OCI-LY1 (cell line): ENCODE measurements at regions not wholly inside any gene's neighbourhood (a gene's known extent, or its start where the extent isn't known, plus 50 kb on each side); places are given as distances from the start of the nearest gene placed in this dataset.
"Not testable (repeated sequence)": the region's sequence is repeated elsewhere in the genome, so short reads cannot be mapped to it uniquely, and the experiment has no call there.

ENCODE experiments used
- H2AFZ ChIP-seq: fragments of 200-600 bp; sonication (generic), shearing (Covaris generic); 2 replicates; pipeline ENCODE4 v1.6.0; 2014; ENCODE audit warnings: antibody characterized with exemption, mild to moderate bottlenecking, low read length
- H3F3A ChIP-seq: fragments of 200-600 bp; sonication (generic), shearing (Covaris generic); 2 replicates; pipeline ENCODE4 v1.6.0; 2014; ENCODE audit warnings: mild to moderate bottlenecking, antibody characterized with exemption, low read length, moderate library complexity; ENCODE audit not compliant: insufficient read depth
- H3K27ac ChIP-seq: fragments of 200-600 bp; sonication (generic); 2 replicates; pipeline ENCODE4 v1.5.1; 2014; ENCODE audit warnings: low read length, mixed run types, mild to moderate bottlenecking, low read depth; ENCODE audit not compliant: poor library complexity, severe bottlenecking
- H3K27me3 ChIP-seq: fragments of 200-600 bp; sonication (generic); 2 replicates; pipeline ENCODE4 v1.6.0; 2014; ENCODE audit warnings: antibody characterized with exemption, mild to moderate bottlenecking, low read length, moderate library complexity; ENCODE audit not compliant: insufficient read depth
- H3K36me3 ChIP-seq: fragments of 200-600 bp; sonication (generic); 2 replicates; pipeline ENCODE4 v1.6.1; 2014; ENCODE audit warnings: mild to moderate bottlenecking, antibody characterized with exemption, low read length, moderate library complexity, mixed read lengths; ENCODE audit not compliant: insufficient read depth
- H3K4me1 ChIP-seq: fragments of 200-600 bp; sonication (generic); 2 replicates; pipeline ENCODE4 v1.5.1; 2014; ENCODE audit warnings: mild to moderate bottlenecking, low read length, moderate library complexity; ENCODE audit not compliant: insufficient read depth, severe bottlenecking
- H3K4me2 ChIP-seq: fragments of 200-600 bp; sonication (generic), shearing (Covaris generic); 2 replicates; pipeline ENCODE4 v1.6.1; 2014; ENCODE audit warnings: low read length
- H3K4me3 ChIP-seq: fragments of 200-600 bp; sonication (generic); 2 replicates; pipeline ENCODE4 v1.5.1; 2014; ENCODE audit warnings: low read length, low read depth, mild to moderate bottlenecking, mixed read lengths; ENCODE audit not compliant: poor library complexity, severe bottlenecking
- H3K79me2 ChIP-seq: fragments of 200-600 bp; shearing (Covaris generic); 2 replicates; pipeline ENCODE4 v1.6.1; 2016; ENCODE audit warnings: mixed run types, low read length, mixed read lengths; ENCODE audit not compliant: insufficient read depth
- H3K9ac ChIP-seq: fragments of 200-600 bp; sonication (generic), shearing (Covaris generic); 2 replicates; pipeline ENCODE4 v1.6.1; 2014; ENCODE audit warnings: mild to moderate bottlenecking, low read length, mixed read lengths
- H3K9me2 ChIP-seq: fragments of 200-600 bp; sonication (generic), shearing (Covaris generic); 2 replicates; pipeline ENCODE4 v1.6.1; 2014; ENCODE audit warnings: low read depth, mild to moderate bottlenecking, low read length, mixed read lengths
- H3K9me3 ChIP-seq: fragments of 200-600 bp; shearing (Covaris generic); 2 replicates; pipeline ENCODE4 v1.6.1; 2014; ENCODE audit warnings: low read length, mixed read lengths
- H4K20me1 ChIP-seq: fragments of 200-600 bp; sonication (generic), shearing (Covaris generic); 2 replicates; pipeline ENCODE4 v1.6.0; 2016; ENCODE audit warnings: mild to moderate bottlenecking, low read length; ENCODE audit not compliant: insufficient read depth
- EZH2 ChIP-seq: fragments of 200-600 bp; sonication (generic), shearing (Covaris generic); IDR thresholded peaks from 2 replicates; pipeline ENCODE4 v1.8.0; 2017; ENCODE audit warnings: borderline replicate concordance, mixed run types, mild to moderate bottlenecking, antibody characterized with exemption, low read length, moderate library complexity, mixed read lengths
- TF ChIP-seq, protein P1 (sequence below): fragments of 200-600 bp; sonication (generic), shearing (Covaris generic); IDR thresholded peaks from 2 replicates; pipeline ENCODE4 v1.5.1; 2017; ENCODE audit warnings: mild to moderate bottlenecking, antibody characterized with exemption, low read length, moderate library complexity, mixed read lengths

DNA sequence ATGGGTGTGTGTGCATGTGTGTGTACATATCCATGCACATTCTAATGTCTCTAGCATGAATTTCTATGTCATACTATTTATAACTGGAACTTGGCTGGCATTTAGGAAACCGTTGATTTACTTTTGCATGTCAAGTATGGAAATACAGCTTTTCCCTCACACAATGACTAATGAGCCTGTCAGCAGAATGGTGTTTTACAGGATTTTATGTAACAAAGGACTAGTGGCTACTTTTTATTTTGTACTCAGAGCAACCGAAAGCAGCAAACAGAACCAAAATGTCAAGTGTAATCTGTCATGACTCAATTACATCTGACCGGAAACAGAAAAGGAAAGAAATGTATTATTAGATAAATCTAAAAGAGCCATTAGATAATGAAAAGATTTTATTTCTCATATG, 1911.5 kb upstream of the AGA start:
- no peak overlapping the region for H3K4me2 ChIP-seq
- no peaks in the 10 kb centered on the region for H3F3A ChIP-seq
- H3K4me3 ChIP-seq = no peak overlapping the region
- no peak overlapping the region for H3K27ac ChIP-seq
- H3K9ac ChIP-seq = no peak overlapping the region
- no peaks in the 10 kb centered on the region for H3K79me2 ChIP-seq
- H3K9me2 ChIP-seq = no peaks in the 10 kb centered on the region
- H3K4me1 ChIP-seq = no peaks in the 10 kb centered on the region
- H4K20me1 ChIP-seq = no peaks in the 10 kb centered on the region
- no peaks in the 10 kb centered on the region for H3K9me3 ChIP-seq
- no peaks in the 10 kb centered on the region for H3K27me3 ChIP-seq
- TF ChIP-seq EZH2 = no peak
- TF ChIP-seq, protein P1, sequence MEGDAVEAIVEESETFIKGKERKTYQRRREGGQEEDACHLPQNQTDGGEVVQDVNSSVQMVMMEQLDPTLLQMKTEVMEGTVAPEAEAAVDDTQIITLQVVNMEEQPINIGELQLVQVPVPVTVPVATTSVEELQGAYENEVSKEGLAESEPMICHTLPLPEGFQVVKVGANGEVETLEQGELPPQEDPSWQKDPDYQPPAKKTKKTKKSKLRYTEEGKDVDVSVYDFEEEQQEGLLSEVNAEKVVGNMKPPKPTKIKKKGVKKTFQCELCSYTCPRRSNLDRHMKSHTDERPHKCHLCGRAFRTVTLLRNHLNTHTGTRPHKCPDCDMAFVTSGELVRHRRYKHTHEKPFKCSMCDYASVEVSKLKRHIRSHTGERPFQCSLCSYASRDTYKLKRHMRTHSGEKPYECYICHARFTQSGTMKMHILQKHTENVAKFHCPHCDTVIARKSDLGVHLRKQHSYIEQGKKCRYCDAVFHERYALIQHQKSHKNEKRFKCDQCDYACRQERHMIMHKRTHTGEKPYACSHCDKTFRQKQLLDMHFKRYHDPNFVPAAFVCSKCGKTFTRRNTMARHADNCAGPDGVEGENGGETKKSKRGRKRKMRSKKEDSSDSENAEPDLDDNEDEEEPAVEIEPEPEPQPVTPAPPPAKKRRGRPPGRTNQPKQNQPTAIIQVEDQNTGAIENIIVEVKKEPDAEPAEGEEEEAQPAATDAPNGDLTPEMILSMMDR = no peak
- no peak overlapping the region for H2AFZ ChIP-seq
- no peaks in the 10 kb centered on the region for H3K36me3 ChIP-seq

DNA sequence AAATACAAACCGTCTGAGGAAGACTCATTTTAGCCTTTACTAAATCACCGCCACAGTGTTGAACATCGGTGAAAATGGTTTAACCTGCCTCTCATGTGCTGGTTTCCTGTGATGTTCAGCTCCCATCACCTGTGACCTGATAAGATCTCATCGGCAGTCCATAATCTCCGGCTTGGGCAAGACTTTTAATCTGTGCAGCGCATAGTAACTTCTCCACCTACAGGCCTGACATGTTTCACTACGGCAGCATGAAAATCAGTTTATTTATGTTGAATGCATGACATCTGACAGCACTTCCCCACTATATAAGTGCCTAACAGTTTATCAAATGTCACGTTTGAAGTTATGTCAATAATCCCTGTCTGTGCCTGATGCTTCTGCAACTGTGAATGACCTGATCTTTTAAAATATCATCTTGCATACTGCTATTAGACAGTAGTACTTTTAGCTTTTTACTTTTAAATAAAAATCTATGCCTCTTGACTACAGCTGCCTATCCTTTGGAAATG, 1919.8 kb upstream of the AGA start:
- Histone ChIP-seq H3K27me3 (no peaks in the 10 kb centered on the region), H3K27ac (no peak overlapping the region), H2AFZ (no peak overlapping the region), H3K4me3 (no peak overlapping the region), H3K79me2 (no peaks in the 10 kb centered on the region), H3K36me3 (no peaks in the 10 kb centered on the region), H3K9me2 (no peaks in the 10 kb centered on the region; the same call in 1 of the 2 replicates), H3F3A (no peaks in the 10 kb centered on the region), H3K9ac (no peak overlapping the region), H4K20me1 (no peaks in the 10 kb centered on the region), H3K9me3 (no peaks in the 10 kb centered on the region), H3K4me2 (no peak overlapping the region), H3K4me1 (no peaks in the 10 kb centered on the region)
- TF ChIP-seq EZH2 = no peak
- TF ChIP-seq, protein P1 = no peak

DNA sequence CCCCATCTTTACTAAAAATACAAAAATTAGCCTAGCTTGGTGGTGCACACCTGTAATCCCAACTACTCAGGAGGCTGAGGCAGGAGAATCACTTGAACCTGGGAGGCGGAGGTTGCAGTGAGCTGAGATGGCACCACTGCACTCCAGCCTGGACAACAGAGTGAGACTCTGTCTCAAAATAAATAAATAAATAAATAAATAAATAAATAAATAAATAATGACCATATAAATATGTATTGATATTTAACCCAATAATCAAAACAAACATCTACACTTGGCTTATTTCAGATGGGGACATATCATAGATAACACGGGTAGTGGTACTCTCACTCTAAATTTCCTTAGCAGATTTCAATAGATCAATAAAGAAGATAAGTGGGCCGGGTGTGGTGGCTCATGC, 1923.7 kb upstream of the AGA start:
- not testable (repeated sequence) for H3K9ac ChIP-seq, H3K4me1 ChIP-seq, H4K20me1 ChIP-seq, H3K36me3 ChIP-seq, H3K4me2 ChIP-seq, H3K79me2 ChIP-seq, H3K4me3 ChIP-seq, H3K9me3 ChIP-seq, H3K27ac ChIP-seq, H3K27me3 ChIP-seq, H3K9me2 ChIP-seq, H2AFZ ChIP-seq, H3F3A ChIP-seq

DNA sequence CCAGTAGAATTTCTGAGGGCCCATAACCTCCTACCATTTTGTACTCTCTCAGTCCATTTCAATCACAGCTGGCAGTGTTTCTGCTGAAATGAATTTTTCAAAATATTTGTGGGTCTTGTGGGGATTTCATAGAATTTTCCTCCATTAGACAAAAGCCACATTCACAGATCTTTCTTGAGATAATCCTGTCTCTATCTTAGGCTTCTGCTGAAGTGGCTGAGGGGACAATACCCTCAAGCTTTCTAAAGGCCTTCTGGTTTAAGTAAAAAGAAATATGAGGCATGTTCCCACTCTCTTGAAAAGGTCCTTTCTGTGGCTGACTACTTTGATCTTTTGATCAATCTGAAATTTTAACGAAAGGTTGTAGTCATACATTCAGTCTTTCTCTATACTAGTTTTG, 1930.0 kb upstream of the AGA start:
- H3K9me3 ChIP-seq = no peaks in the 10 kb centered on the region
- no peaks in the 10 kb centered on the region for H3K27me3 ChIP-seq
- H3K4me1 ChIP-seq = no peaks in the 10 kb centered on the region
- no peak overlapping the region for H3K27ac ChIP-seq
- no peaks in the 10 kb centered on the region for H4K20me1 ChIP-seq
- H3K9ac ChIP-seq = no peak overlapping the region
- no peaks in the 10 kb centered on the region for H3K36me3 ChIP-seq
- H3F3A ChIP-seq = no peaks in the 10 kb centered on the region; the same call in 1 of the 2 replicates
- H2AFZ ChIP-seq = no peak overlapping the region
- TF ChIP-seq, protein P1 = no peak
- TF ChIP-seq EZH2 = no peak
- no peak overlapping the region for H3K4me3 ChIP-seq
- no peaks in the 10 kb centered on the region for H3K9me2 ChIP-seq
- H3K79me2 ChIP-seq = no peaks in the 10 kb centered on the region
- H3K4me2 ChIP-seq = no peak overlapping the region
